ENCODE measurements at regions not wholly inside any gene's neighbourhood (a gene's known extent, or its start where the extent isn't known, plus 50 kb on each side); places are given as distances from the start of the nearest gene placed in this dataset.

GRCh38 chr13:80939581-80939980 lies 598.7 kb upstream of the SPRY2 start:
- H3K9me2 ChIP-seq (replicated peaks; ENCODE audit: low read length) = no peaks in the 10 kb centered on the region
- H3K4me3 ChIP-seq (ENCODE audit: low read length) = no peak overlapping the region
- no peaks in the 10 kb centered on the region for H3K4me1 ChIP-seq (ENCODE audit: insufficient read depth, low read length)
- no peaks in the 10 kb centered on the region for H3K79me2 ChIP-seq (ENCODE audit: low read length)
- H3K9me3 ChIP-seq (ENCODE audit: low read length) = no peaks in the 10 kb centered on the region
- DNase-seq (no peak), ATAC-seq (no peak)
- H3K4me2 ChIP-seq (ENCODE audit: low read length) = no peak overlapping the region
- no peak overlapping the region for H3K27ac ChIP-seq (ENCODE audit: low read length)
- TF ChIP-seq EZH2phosphoT487 (IDR thresholded peaks at IDR 0.05; ENCODE audit: borderline replicate concordance, low read length) = no peak
- no peak for TF ChIP-seq EZH2 (IDR thresholded peaks at IDR 0.05; ENCODE audit: low read length, unreplicated experiment)
- TF ChIP-seq CTCF (conservative IDR thresholded peaks at IDR 0.05; ENCODE audit: low read depth, low read length) = no peak
- POLR2A ChIA-PET (ENCODE audit: unreplicated experiment) = no interaction called here
- H3K36me3 ChIP-seq (ENCODE audit: low read depth, low read length) = no peaks in the 10 kb centered on the region
- BruUV-seq (replicated peaks) = no TSS peak
- no peak overlapping the region for H3K9ac ChIP-seq (ENCODE audit: low read length)
- intact Hi-C loops (cut with micrococcal nuclease) = no loop called here
- CTCF ChIA-PET = no interaction called here
- H2AFZ ChIP-seq (ENCODE audit: low read length) = no peak overlapping the region
- no peaks in the 10 kb centered on the region for H4K20me1 ChIP-seq (ENCODE audit: low read length)
- H3K27me3 ChIP-seq (ENCODE audit: low read length) = no peaks in the 10 kb centered on the region
- H3F3A ChIP-seq (ENCODE audit: low read length, unreplicated experiment) = no peaks in the 10 kb centered on the region

- BruUV-seq (replicated peaks) = no TSS peak
- Histone ChIP-seq H3K9ac (ENCODE audit: low read length) (no peak overlapping the region), H2AFZ (ENCODE audit: low read length) (no peak overlapping the region), H3K4me3 (ENCODE audit: low read length) (no peak overlapping the region), H3K4me1 (ENCODE audit: insufficient read depth, low read length) (no peaks in the 10 kb centered on the region), H3K4me2 (ENCODE audit: low read length) (no peak overlapping the region), H3K9me3 (ENCODE audit: low read length) (no peaks in the 10 kb centered on the region), H3K27ac (ENCODE audit: low read length) (no peak overlapping the region), H3K27me3 (ENCODE audit: low read length) (no peaks in the 10 kb centered on the region), H4K20me1 (ENCODE audit: low read length) (no peaks in the 10 kb centered on the region), H3K9me2 (replicated peaks; ENCODE audit: low read length) (no peaks in the 10 kb centered on the region), H3F3A (ENCODE audit: low read length, unreplicated experiment) (no peaks in the 10 kb centered on the region), H3K36me3 (ENCODE audit: low read depth, low read length) (no peaks in the 10 kb centered on the region), H3K79me2 (ENCODE audit: low read length) (no peaks in the 10 kb centered on the region)
- intact Hi-C loops (cut with micrococcal nuclease) = no loop called here
- no peak for TF ChIP-seq EZH2 (IDR thresholded peaks at IDR 0.05; ENCODE audit: low read length, unreplicated experiment)
- TF ChIP-seq CTCF (conservative IDR thresholded peaks at IDR 0.05; ENCODE audit: low read depth, low read length) = no peak
- no peak for TF ChIP-seq EZH2phosphoT487 (IDR thresholded peaks at IDR 0.05; ENCODE audit: borderline replicate concordance, low read length)
- ATAC-seq = no peak
- no peak for DNase-seq
- CTCF ChIA-PET = no interaction called here
- POLR2A ChIA-PET (ENCODE audit: unreplicated experiment) = no interaction called here
These were observed 590.8 kb upstream of the SPRY2 start for GRCh38 chr13:80931766-80932165.

- no peaks in the 10 kb centered on the region for H3K9me2 ChIP-seq (replicated peaks; ENCODE audit: low read length)
- no peaks in the 10 kb centered on the region for H3K27me3 ChIP-seq (ENCODE audit: low read length)
- ChIA-PET CTCF (no interaction called here), POLR2A (ENCODE audit: unreplicated experiment) (no interaction called here)
- no peaks in the 10 kb centered on the region for H3K9me3 ChIP-seq (ENCODE audit: low read length)
- DNase-seq (no peak), ATAC-seq (no peak)
- no peaks in the 10 kb centered on the region for H4K20me1 ChIP-seq (ENCODE audit: low read length)
- no peak overlapping the region for H3K4me3 ChIP-seq (ENCODE audit: low read length)
- no peaks in the 10 kb centered on the region for H3K4me1 ChIP-seq (ENCODE audit: insufficient read depth, low read length)
- no peaks in the 10 kb centered on the region for H3F3A ChIP-seq (ENCODE audit: low read length, unreplicated experiment)
- no peak for TF ChIP-seq EZH2 (IDR thresholded peaks at IDR 0.05; ENCODE audit: low read length, unreplicated experiment)
- no peak for TF ChIP-seq EZH2phosphoT487 (IDR thresholded peaks at IDR 0.05; ENCODE audit: borderline replicate concordance, low read length)
- no peak for TF ChIP-seq CTCF (conservative IDR thresholded peaks at IDR 0.05; ENCODE audit: low read depth, low read length)
- H2AFZ ChIP-seq (ENCODE audit: low read length) = no peak overlapping the region
- intact Hi-C loops (cut with micrococcal nuclease) = no loop called here
- no peaks in the 10 kb centered on the region for H3K36me3 ChIP-seq (ENCODE audit: low read depth, low read length)
- H3K27ac ChIP-seq (ENCODE audit: low read length) = no peak overlapping the region
- H3K9ac ChIP-seq (ENCODE audit: low read length) = no peak overlapping the region
- BruUV-seq (replicated peaks) = no TSS peak
- H3K4me2 ChIP-seq (ENCODE audit: low read length) = no peak overlapping the region
- no peaks in the 10 kb centered on the region for H3K79me2 ChIP-seq (ENCODE audit: low read length)
These were observed 590.2 kb upstream of the SPRY2 start for GRCh38 chr13:80931118-80931517.
